A673 (cell line): ENCODE measurements at regions not wholly inside any gene's neighbourhood (a gene's known extent, or its start where the extent isn't known, plus 50 kb on each side); places are given as distances from the start of the nearest gene placed in this dataset.

Experiments
- BruUV-seq: library from RNA; stranded (reverse); fragments of 400-500 nt; replicated peaks from 2 replicates; lab custom pipeline; 2021; lab: Mats Ljungman, UMichigan
- CTCF ChIA-PET: fragments of 300-600 bp; sonication (Branson Sonifier 250); formaldehyde crosslinking; loops from one replicate; lab custom pipeline; 2022; ENCODE audit warnings: antibody characterized with exemption; lab: Charles Lee
- POLR2A ChIA-PET: fragments of 300-600 bp; sonication (Branson Sonifier 250); formaldehyde crosslinking; loops from one replicate; lab custom pipeline; 2022; ENCODE audit warnings: antibody characterized with exemption; ENCODE audit not compliant: low non-redundant PET; lab: Charles Lee
- DNase-seq: peaks from one replicate; pipeline ENCODE4 v3.0.0-alpha.2; 2015; ENCODE audit warnings: low spot score
- H3K27ac ChIP-seq: fragments of 200-600 bp; sonication (generic); 2 replicates; pipeline ENCODE4 v1.5.1; 2016; ENCODE audit warnings: mixed run types, low read depth, mild to moderate bottlenecking, mixed read lengths, antibody characterized with exemption, low read length; ENCODE audit not compliant: poor library complexity, severe bottlenecking
- H3K27me3 ChIP-seq: fragments of 200-600 bp; sonication (generic); replicated peaks from 2 replicates; pipeline ENCODE4 v1.6.1; 2017; ENCODE audit warnings: mixed run types, low read depth, mild to moderate bottlenecking, mixed read lengths, antibody characterized with exemption, low read length; ENCODE audit not compliant: insufficient read depth, poor library complexity
- H3K36me3 ChIP-seq: fragments of 200-600 bp; sonication (generic); 2 replicates; pipeline ENCODE4 v1.6.1; 2016; ENCODE audit warnings: mixed run types, mild to moderate bottlenecking, mixed read lengths, antibody characterized with exemption, low read length; ENCODE audit not compliant: insufficient read depth, poor library complexity, severe bottlenecking
- H3K4me1 ChIP-seq: fragments of 200-600 bp; sonication (generic); 2 replicates; pipeline ENCODE4 v1.6.1; 2017; ENCODE audit warnings: mixed run types, mild to moderate bottlenecking, mixed read lengths, antibody characterized with exemption, low read length; ENCODE audit not compliant: insufficient read depth, poor library complexity, severe bottlenecking
- H3K4me3 ChIP-seq: fragments of 200-600 bp; sonication (generic); 2 replicates; pipeline ENCODE4 v1.5.1; 2016; ENCODE audit warnings: low read depth, mixed run types, mild to moderate bottlenecking, mixed read lengths, low read length; ENCODE audit not compliant: poor library complexity, severe bottlenecking
- H3K9me3 ChIP-seq: fragments of 200-600 bp; sonication (generic); 2 replicates; pipeline ENCODE4 v1.6.1; 2016; ENCODE audit warnings: mixed run types, low read depth, mild to moderate bottlenecking, mixed read lengths, antibody characterized with exemption, low read length; ENCODE audit not compliant: poor library complexity, severe bottlenecking
- CTCF ChIP-seq: fragments of 300-800, 200-600 bp; sonication (generic); conservative IDR thresholded peaks from 2 replicates; pipeline ENCODE4 v1.5.1; 2017; ENCODE audit warnings: low read depth, mild to moderate bottlenecking, antibody characterized with exemption, low read length, moderate library complexity, mixed read lengths
- EZH2 ChIP-seq: fragments of 200-600 bp; sonication (generic); IDR thresholded peaks from 2 replicates; pipeline ENCODE4 v1.6.1; 2017; ENCODE audit warnings: borderline replicate concordance, low read depth, mild to moderate bottlenecking, mixed read lengths, antibody characterized with exemption, low read length; ENCODE audit not compliant: poor library complexity, severe bottlenecking
- intact Hi-C: fragments of 100-400 bp; cut with micrococcal nuclease; formaldehyde crosslinking; loops from one replicate; pipeline ENCODE4 v1.10.0; 2022; ENCODE audit not compliant: unreplicated experiment

GRCh38 chr2:38213619-38214167 lies 137.7 kb upstream of the CYP1B1 start:
- TF ChIP-seq CTCF (no peak), EZH2 (no peak)
- CTCF ChIA-PET = no interaction called here
- H3K27me3 ChIP-seq = no peaks in the 10 kb centered on the region
- intact Hi-C loops = no loop called here
- no TSS peak for BruUV-seq
- H3K36me3 ChIP-seq = no peaks in the 10 kb centered on the region
- H3K27ac ChIP-seq = no peak overlapping the region
- no peak overlapping the region for H3K4me3 ChIP-seq
- no peaks in the 10 kb centered on the region for H3K9me3 ChIP-seq
- H3K4me1 ChIP-seq = no peaks in the 10 kb centered on the region
- POLR2A ChIA-PET = no interaction called here
- DNase-seq = no peak

- no peaks in the 10 kb centered on the region for H3K27me3 ChIP-seq
- no peaks in the 10 kb centered on the region for H3K36me3 ChIP-seq
- H3K9me3 ChIP-seq = no peaks in the 10 kb centered on the region
- POLR2A ChIA-PET = no interaction called here
- TF ChIP-seq CTCF (no peak), EZH2 (no peak)
- no peak overlapping the region for H3K4me3 ChIP-seq
- intact Hi-C loops = no loop called here
- CTCF ChIA-PET = no interaction called here
- DNase-seq = no peak
- H3K4me1 ChIP-seq = no peaks in the 10 kb centered on the region
- no TSS peak for BruUV-seq
- no peak overlapping the region for H3K27ac ChIP-seq
These were observed 136.4 kb upstream of the CYP1B1 start for GRCh38 chr2:38212312-38212711.

- Histone ChIP-seq H3K9me3 (no peaks in the 10 kb centered on the region), H3K36me3 (no peaks in the 10 kb centered on the region), H3K27me3 (no peaks in the 10 kb centered on the region), H3K4me1 (no peaks in the 10 kb centered on the region), H3K4me3 (no peak overlapping the region), H3K27ac (no peak overlapping the region)
- ChIA-PET CTCF (no interaction called here), POLR2A (no interaction called here)
- intact Hi-C loops = no loop called here
- no peak for DNase-seq
- no peak for TF ChIP-seq CTCF
- TF ChIP-seq EZH2 = no peak
- no TSS peak for BruUV-seq
These were observed 131.2 kb upstream of the CYP1B1 start for GRCh38 chr2:38207168-38207567.
